ENCODE measurements at regions not wholly inside any gene's neighbourhood (a gene's known extent, or its start where the extent isn't known, plus 50 kb on each side); places are given as distances from the start of the nearest gene placed in this dataset.
"Not testable (repeated sequence)": the region's sequence is repeated elsewhere in the genome, so short reads cannot be mapped to it uniquely, and the experiment has no call there.

- Histone ChIP-seq H3K4me3 (ENCODE audit: low read length) (no peak overlapping the region), H3F3A (ENCODE audit: low read length, unreplicated experiment) (no peaks in the 10 kb centered on the region), H3K79me2 (ENCODE audit: low read length) (no peaks in the 10 kb centered on the region), H3K27ac (ENCODE audit: low read length) (no peak overlapping the region), H4K20me1 (ENCODE audit: low read length) (no peaks in the 10 kb centered on the region), H3K9me3 (ENCODE audit: low read length) (no peaks in the 10 kb centered on the region), H3K4me2 (ENCODE audit: low read length) (no peak overlapping the region), H3K9me2 (replicated peaks; ENCODE audit: low read length) (0 out of 2 replicates have a peak, but pooled peaks cover 3% of the 10 kb centered on the region), H2AFZ (ENCODE audit: low read length) (no peak overlapping the region), H3K27me3 (ENCODE audit: low read length) (peaks cover 47% of the 10 kb centered on the region), H3K36me3 (ENCODE audit: low read depth, low read length) (no peaks in the 10 kb centered on the region), H3K4me1 (ENCODE audit: insufficient read depth, low read length) (no peaks in the 10 kb centered on the region), H3K9ac (ENCODE audit: low read length) (no peak overlapping the region)
- ChIA-PET POLR2A (ENCODE audit: unreplicated experiment) (no interaction called here), CTCF (no interaction called here)
- TF ChIP-seq EZH2phosphoT487 (IDR thresholded peaks at IDR 0.05; ENCODE audit: borderline replicate concordance, low read length) (no peak), EZH2 (IDR thresholded peaks at IDR 0.05; ENCODE audit: low read length, unreplicated experiment) (no peak), CTCF (conservative IDR thresholded peaks at IDR 0.05; ENCODE audit: low read depth, low read length) (no peak)
- intact Hi-C loops (cut with micrococcal nuclease), result no loop called here
- ATAC-seq (no peak), DNase-seq (no peak)
- no TSS peak for BruUV-seq (replicated peaks)
Measured at GRCh38 chr5:35540002-35540401, 77.7 kb upstream of the SPEF2 start.

GRCh38 chr5:35538198-35538931 is 79.3 kb upstream of the SPEF2 start:
- no peak for ATAC-seq
- intact Hi-C loops (cut with micrococcal nuclease), result no loop called here
- ChIA-PET CTCF (no interaction called here), POLR2A (ENCODE audit: unreplicated experiment) (no interaction called here)
- Histone ChIP-seq H3K79me2 (ENCODE audit: low read length) (no peaks in the 10 kb centered on the region), H2AFZ (ENCODE audit: low read length) (no peak overlapping the region), H3F3A (ENCODE audit: low read length, unreplicated experiment) (no peaks in the 10 kb centered on the region), H3K36me3 (ENCODE audit: low read depth, low read length) (no peaks in the 10 kb centered on the region), H3K9me3 (ENCODE audit: low read length) (no peaks in the 10 kb centered on the region), H3K4me3 (ENCODE audit: low read length) (no peak overlapping the region), H3K27ac (ENCODE audit: low read length) (no peak overlapping the region), H3K9me2 (replicated peaks; ENCODE audit: low read length) (0 out of 2 replicates have a peak, but pooled peaks cover 3% of the 10 kb centered on the region), H3K4me1 (ENCODE audit: insufficient read depth, low read length) (no peaks in the 10 kb centered on the region), H3K9ac (ENCODE audit: low read length) (no peak overlapping the region), H3K27me3 (ENCODE audit: low read length) (peaks cover 48% of the 10 kb centered on the region), H4K20me1 (ENCODE audit: low read length) (no peaks in the 10 kb centered on the region), H3K4me2 (ENCODE audit: low read length) (no peak overlapping the region)
- BruUV-seq (replicated peaks), result no TSS peak
- no peak for TF ChIP-seq EZH2phosphoT487 (IDR thresholded peaks at IDR 0.05; ENCODE audit: borderline replicate concordance, low read length)
- no peak for TF ChIP-seq EZH2 (IDR thresholded peaks at IDR 0.05; ENCODE audit: low read length, unreplicated experiment)
- no peak for TF ChIP-seq CTCF (conservative IDR thresholded peaks at IDR 0.05; ENCODE audit: low read depth, low read length)
- DNase-seq, result no peak

GRCh38 chr5:35533156-35533555 is 84.5 kb upstream of the SPEF2 start:
- H3K4me3 ChIP-seq (ENCODE audit: low read length), result no peak overlapping the region
- H3K27me3 ChIP-seq (ENCODE audit: low read length), result peaks cover 46% of the 10 kb centered on the region
- DNase-seq (no peak), ATAC-seq (no peak)
- no peak overlapping the region for H3K9ac ChIP-seq (ENCODE audit: low read length)
- BruUV-seq (replicated peaks), result no TSS peak
- intact Hi-C loops (cut with micrococcal nuclease), result no loop called here
- H3F3A ChIP-seq (ENCODE audit: low read length, unreplicated experiment), result no peaks in the 10 kb centered on the region
- no peaks in the 10 kb centered on the region for H3K79me2 ChIP-seq (ENCODE audit: low read length)
- CTCF ChIA-PET, result no interaction called here
- H3K9me2 ChIP-seq (replicated peaks; ENCODE audit: low read length), result no peaks in the 10 kb centered on the region
- H2AFZ ChIP-seq (ENCODE audit: low read length), result no peak overlapping the region
- no peak overlapping the region for H3K27ac ChIP-seq (ENCODE audit: low read length)
- no peaks in the 10 kb centered on the region for H3K4me1 ChIP-seq (ENCODE audit: insufficient read depth, low read length)
- no peaks in the 10 kb centered on the region for H3K36me3 ChIP-seq (ENCODE audit: low read depth, low read length)
- POLR2A ChIA-PET (ENCODE audit: unreplicated experiment), result no interaction called here
- H3K9me3 ChIP-seq (ENCODE audit: low read length), result no peaks in the 10 kb centered on the region
- no peaks in the 10 kb centered on the region for H4K20me1 ChIP-seq (ENCODE audit: low read length)
- TF ChIP-seq EZH2phosphoT487 (IDR thresholded peaks at IDR 0.05; ENCODE audit: borderline replicate concordance, low read length) (no peak), CTCF (conservative IDR thresholded peaks at IDR 0.05; ENCODE audit: low read depth, low read length) (no peak), EZH2 (IDR thresholded peaks at IDR 0.05; ENCODE audit: low read length, unreplicated experiment) (no peak)
- no peak overlapping the region for H3K4me2 ChIP-seq (ENCODE audit: low read length)

DNA sequence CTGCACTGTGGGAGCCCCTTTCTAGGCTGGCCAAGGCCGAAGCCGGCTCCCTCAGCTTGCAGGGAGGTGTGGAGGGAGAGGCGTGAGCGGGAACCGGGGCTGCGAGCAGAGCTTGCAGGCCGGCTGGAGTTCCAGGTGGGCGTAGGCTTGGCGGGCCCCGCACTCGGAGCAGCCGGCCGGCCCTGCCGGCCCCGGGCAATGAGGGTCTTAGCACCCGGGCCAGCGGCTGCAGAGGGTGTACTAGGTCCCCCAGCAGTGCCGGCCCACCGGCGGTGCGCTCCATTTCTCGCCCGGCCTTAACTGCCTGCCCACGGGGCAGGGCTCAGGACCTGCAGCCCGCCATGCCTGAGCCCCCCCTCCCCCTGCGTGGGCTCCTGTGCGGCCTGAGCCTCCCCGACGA is 86.1 kb upstream of the SPEF2 start:
- POLR2A ChIA-PET (ENCODE audit: unreplicated experiment); H2AFZ ChIP-seq (ENCODE audit: low read length); H3K4me1 ChIP-seq (ENCODE audit: insufficient read depth, low read length); H3K27ac ChIP-seq (ENCODE audit: low read length); BruUV-seq (replicated peaks); H3K79me2 ChIP-seq (ENCODE audit: low read length); H3K9me2 ChIP-seq (replicated peaks; ENCODE audit: low read length); H3K4me2 ChIP-seq (ENCODE audit: low read length); H3K9me3 ChIP-seq (ENCODE audit: low read length); H3K4me3 ChIP-seq (ENCODE audit: low read length); DNase-seq; H3F3A ChIP-seq (ENCODE audit: low read length, unreplicated experiment); ATAC-seq; H3K36me3 ChIP-seq (ENCODE audit: low read depth, low read length); CTCF ChIA-PET; H3K9ac ChIP-seq (ENCODE audit: low read length); H4K20me1 ChIP-seq (ENCODE audit: low read length); intact Hi-C loops (cut with micrococcal nuclease): not testable (repeated sequence)
- H3K27me3 ChIP-seq (ENCODE audit: low read length), result peaks cover 55% of the 10 kb centered on the region

Measured in PC-3 (cell line).